ENCODE measurements at regions not wholly inside any gene's neighbourhood (a gene's known extent, or its start where the extent isn't known, plus 50 kb on each side); places are given as distances from the start of the nearest gene placed in this dataset.

- Histone ChIP-seq H3K27me3 (ENCODE audit: control insufficient read depth, insufficient read depth, low read length) (no peaks in the 10 kb centered on the region), H3K4me3 (ENCODE audit: low read depth, low read length) (no peak overlapping the region), H3K36me3 (ENCODE audit: control insufficient read depth, insufficient read depth, low read length) (no peaks in the 10 kb centered on the region)
- TF ChIP-seq CTCF (IDR thresholded peaks at IDR 0.05; ENCODE audit: insufficient read depth, low read length, poor library complexity, severe bottlenecking): no peak
- DNase-seq (ENCODE audit: low read depth): no peak
These were observed 50.8 kb upstream of the SEL1L start for GRCh38 chr14:81584495-81584894.

- Histone ChIP-seq H3K36me3 (ENCODE audit: control insufficient read depth, insufficient read depth, low read length) (no peaks in the 10 kb centered on the region), H3K27me3 (ENCODE audit: control insufficient read depth, insufficient read depth, low read length) (no peaks in the 10 kb centered on the region), H3K4me3 (ENCODE audit: low read depth, low read length) (no peak overlapping the region)
- no peak for DNase-seq (ENCODE audit: low read depth)
- no peak for TF ChIP-seq CTCF (IDR thresholded peaks at IDR 0.05; ENCODE audit: insufficient read depth, low read length, poor library complexity, severe bottlenecking)
These were observed 55.9 kb upstream of the SEL1L start for GRCh38 chr14:81589381-81590065.

GRCh38 chr14:81591266-81591665 lies 57.6 kb upstream of the SEL1L start:
- no peak for DNase-seq (ENCODE audit: low read depth)
- no peak for TF ChIP-seq CTCF (IDR thresholded peaks at IDR 0.05; ENCODE audit: insufficient read depth, low read length, poor library complexity, severe bottlenecking)
- no peaks in the 10 kb centered on the region for H3K36me3 ChIP-seq (ENCODE audit: control insufficient read depth, insufficient read depth, low read length)
- no peak overlapping the region for H3K4me3 ChIP-seq (ENCODE audit: low read depth, low read length)
- H3K27me3 ChIP-seq (ENCODE audit: control insufficient read depth, insufficient read depth, low read length): no peaks in the 10 kb centered on the region

GRCh38 chr14:81594012-81594411 lies 60.4 kb upstream of the SEL1L start:
- no peak overlapping the region for H3K4me3 ChIP-seq (ENCODE audit: low read depth, low read length)
- TF ChIP-seq CTCF (IDR thresholded peaks at IDR 0.05; ENCODE audit: insufficient read depth, low read length, poor library complexity, severe bottlenecking): no peak
- no peak for DNase-seq (ENCODE audit: low read depth)
- no peaks in the 10 kb centered on the region for H3K36me3 ChIP-seq (ENCODE audit: control insufficient read depth, insufficient read depth, low read length)
- no peaks in the 10 kb centered on the region for H3K27me3 ChIP-seq (ENCODE audit: control insufficient read depth, insufficient read depth, low read length)

GRCh38 chr14:81605660-81606059 lies 72.0 kb upstream of the SEL1L start:
- no peak for DNase-seq (ENCODE audit: low read depth)
- H3K36me3 ChIP-seq (ENCODE audit: control insufficient read depth, insufficient read depth, low read length): no peaks in the 10 kb centered on the region
- no peak for TF ChIP-seq CTCF (IDR thresholded peaks at IDR 0.05; ENCODE audit: insufficient read depth, low read length, poor library complexity, severe bottlenecking)

More at GRCh38 chr14:81605660-81606059, 72.0 kb upstream of the SEL1L start:
- Histone ChIP-seq H3K27me3 (ENCODE audit: control insufficient read depth, insufficient read depth, low read length) (no peaks in the 10 kb centered on the region), H3K4me3 (ENCODE audit: low read depth, low read length) (no peak overlapping the region)

Data from kidney epithelial cell (primary cell).